Endothelial cell of umbilical vein (primary cell): ENCODE measurements at regions not wholly inside any gene's neighbourhood (a gene's known extent, or its start where the extent isn't known, plus 50 kb on each side); places are given as distances from the start of the nearest gene placed in this dataset.

ENCODE experiments used
- EZH2 ChIP-seq: IDR thresholded peaks from 2 replicates; pipeline ENCODE4 v1.6.1; 2012; ENCODE audit warnings: borderline replicate concordance, low read depth, mild to moderate bottlenecking, moderate library complexity, low read length, inconsistent platforms; ENCODE audit not compliant: severe bottlenecking
- FOS ChIP-seq: IDR thresholded peaks from 2 replicates; pipeline ENCODE4 v1.6.1; 2011; ENCODE audit warnings: mild to moderate bottlenecking, low read length, moderate library complexity, borderline replicate concordance; ENCODE audit not compliant: insufficient read depth
- GATA2 ChIP-seq: IDR thresholded peaks from 2 replicates; pipeline ENCODE4 v1.7.0; 2011; ENCODE audit warnings: low read depth, mild to moderate bottlenecking, moderate library complexity, mixed read lengths, low read length; ENCODE audit not compliant: insufficient read length, insufficient read depth
- JUN ChIP-seq: IDR thresholded peaks from 2 replicates; pipeline ENCODE4 v1.6.1; 2011; ENCODE audit warnings: borderline replicate concordance, low read depth; ENCODE audit not compliant: insufficient read length, insufficient read depth
- POLR2A ChIP-seq: IDR thresholded peaks from 2 replicates; pipeline ENCODE4 v1.6.1; 2012; ENCODE audit warnings: low read depth, mild to moderate bottlenecking, control low read depth, low read length
- POLR2AphosphoS5 ChIP-seq: IDR thresholded peaks from 2 replicates; pipeline ENCODE4 v1.6.1; 2012; ENCODE audit warnings: low read depth, mild to moderate bottlenecking, control low read depth, low read length, moderate library complexity; ENCODE audit not compliant: insufficient read depth
- TF ChIP-seq, protein P1 (sequence below), 2 donors: IDR thresholded peaks; 1 replicate in 1 of 2; 2 replicates in 1 of 2; pipeline ENCODE4 v1.5.1; 2011; ENCODE audit warnings: low read length in 2 of 2, mild to moderate bottlenecking in 2 of 2, moderate library complexity in 2 of 2, control low read depth in 1 of 2, inconsistent platforms in 1 of 2, low read depth in 1 of 2; ENCODE audit not compliant: insufficient read depth in 1 of 2; ENCODE audit errors: extremely low read depth in 1 of 2
- TF ChIP-seq, protein P2 (sequence below): IDR thresholded peaks from 2 replicates; pipeline ENCODE4 v1.6.1; 2011; ENCODE audit not compliant: insufficient read depth, insufficient read length

GRCh38 chr11:69891421-69892236, 72.4 kb upstream of the FGF3 start:
- TF ChIP-seq POLR2A (no peak), EZH2 (no peak), JUN (no peak), POLR2AphosphoS5 (no peak), GATA2 (no peak), FOS (no peak)
- TF ChIP-seq, protein P1, sequence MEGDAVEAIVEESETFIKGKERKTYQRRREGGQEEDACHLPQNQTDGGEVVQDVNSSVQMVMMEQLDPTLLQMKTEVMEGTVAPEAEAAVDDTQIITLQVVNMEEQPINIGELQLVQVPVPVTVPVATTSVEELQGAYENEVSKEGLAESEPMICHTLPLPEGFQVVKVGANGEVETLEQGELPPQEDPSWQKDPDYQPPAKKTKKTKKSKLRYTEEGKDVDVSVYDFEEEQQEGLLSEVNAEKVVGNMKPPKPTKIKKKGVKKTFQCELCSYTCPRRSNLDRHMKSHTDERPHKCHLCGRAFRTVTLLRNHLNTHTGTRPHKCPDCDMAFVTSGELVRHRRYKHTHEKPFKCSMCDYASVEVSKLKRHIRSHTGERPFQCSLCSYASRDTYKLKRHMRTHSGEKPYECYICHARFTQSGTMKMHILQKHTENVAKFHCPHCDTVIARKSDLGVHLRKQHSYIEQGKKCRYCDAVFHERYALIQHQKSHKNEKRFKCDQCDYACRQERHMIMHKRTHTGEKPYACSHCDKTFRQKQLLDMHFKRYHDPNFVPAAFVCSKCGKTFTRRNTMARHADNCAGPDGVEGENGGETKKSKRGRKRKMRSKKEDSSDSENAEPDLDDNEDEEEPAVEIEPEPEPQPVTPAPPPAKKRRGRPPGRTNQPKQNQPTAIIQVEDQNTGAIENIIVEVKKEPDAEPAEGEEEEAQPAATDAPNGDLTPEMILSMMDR (IDR thresholded peaks at IDR 0.05; ENCODE audit: extremely low read depth in 1 of 2, insufficient read depth in 1 of 2, low read depth in 1 of 2, low read length in 2 of 2), result no peak
- TF ChIP-seq, protein P2, sequence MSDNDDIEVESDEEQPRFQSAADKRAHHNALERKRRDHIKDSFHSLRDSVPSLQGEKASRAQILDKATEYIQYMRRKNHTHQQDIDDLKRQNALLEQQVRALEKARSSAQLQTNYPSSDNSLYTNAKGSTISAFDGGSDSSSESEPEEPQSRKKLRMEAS, result no peak
